ENCODE measurements at regions not wholly inside any gene's neighbourhood (a gene's known extent, or its start where the extent isn't known, plus 50 kb on each side); places are given as distances from the start of the nearest gene placed in this dataset.
A peak's percentile ranks its signal among the peaks of the same experiment; 100 is the strongest.

DNA sequence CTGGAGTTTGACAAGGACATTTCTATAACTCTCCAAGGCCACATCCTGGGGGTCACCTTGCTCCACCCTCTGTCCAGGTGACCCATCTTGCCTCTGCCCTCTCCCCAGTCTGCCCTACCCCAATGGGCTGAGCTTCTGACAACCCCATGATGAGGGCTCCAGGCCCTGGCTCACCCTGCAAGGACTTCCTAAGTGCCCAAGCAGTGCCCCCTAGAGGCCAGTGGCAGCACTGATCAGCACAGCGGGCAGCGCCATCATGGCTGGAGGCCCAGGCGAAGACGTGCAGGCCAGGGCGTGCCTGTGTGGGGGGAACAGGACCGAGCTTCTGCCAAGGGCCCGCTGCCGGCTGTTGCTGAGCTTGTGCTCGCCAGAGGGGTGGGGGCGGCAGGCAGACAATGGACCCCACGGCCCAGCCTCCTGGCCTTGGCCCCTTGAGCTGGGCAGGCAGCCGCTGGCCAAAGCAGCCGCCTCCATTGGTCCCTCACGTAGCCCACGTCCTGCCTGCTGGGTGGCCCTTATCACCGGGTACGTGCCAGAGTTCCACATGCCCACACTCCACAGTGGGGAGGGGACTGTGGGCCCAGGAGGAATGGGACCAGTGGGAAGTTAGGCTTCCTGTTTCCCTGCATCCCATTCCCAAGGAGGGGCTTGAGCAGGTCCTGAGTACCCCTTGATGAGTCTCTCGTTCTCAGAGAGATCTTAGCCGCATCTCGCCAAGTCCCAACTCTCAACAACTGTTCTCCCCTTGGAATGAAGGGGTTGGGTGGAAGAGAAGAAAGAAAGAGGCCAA is 64.3 kb downstream of the MRPL14 start (continued):
- TF ChIP-seq, protein P1, sequence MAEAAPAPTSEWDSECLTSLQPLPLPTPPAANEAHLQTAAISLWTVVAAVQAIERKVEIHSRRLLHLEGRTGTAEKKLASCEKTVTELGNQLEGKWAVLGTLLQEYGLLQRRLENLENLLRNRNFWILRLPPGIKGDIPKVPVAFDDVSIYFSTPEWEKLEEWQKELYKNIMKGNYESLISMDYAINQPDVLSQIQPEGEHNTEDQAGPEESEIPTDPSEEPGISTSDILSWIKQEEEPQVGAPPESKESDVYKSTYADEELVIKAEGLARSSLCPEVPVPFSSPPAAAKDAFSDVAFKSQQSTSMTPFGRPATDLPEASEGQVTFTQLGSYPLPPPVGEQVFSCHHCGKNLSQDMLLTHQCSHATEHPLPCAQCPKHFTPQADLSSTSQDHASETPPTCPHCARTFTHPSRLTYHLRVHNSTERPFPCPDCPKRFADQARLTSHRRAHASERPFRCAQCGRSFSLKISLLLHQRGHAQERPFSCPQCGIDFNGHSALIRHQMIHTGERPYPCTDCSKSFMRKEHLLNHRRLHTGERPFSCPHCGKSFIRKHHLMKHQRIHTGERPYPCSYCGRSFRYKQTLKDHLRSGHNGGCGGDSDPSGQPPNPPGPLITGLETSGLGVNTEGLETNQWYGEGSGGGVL (CRISPR knock-in tag; IDR thresholded peaks at IDR 0.05): no peak
- TF ChIP-seq ARNT (IDR thresholded peaks at IDR 0.05): no peak
- peak; percentile 79 for TF ChIP-seq CXXC5 (CRISPR knock-in tag; IDR thresholded peaks at IDR 0.05)
- no peak for TF ChIP-seq PCBP1 (IDR thresholded peaks at IDR 0.05; ENCODE audit: low read depth, low read length, poor library complexity, severe bottlenecking)
- TF ChIP-seq KAT8 (IDR thresholded peaks at IDR 0.05; ENCODE audit: low read depth): no peak
- no peak for TF ChIP-seq HMG20A (CRISPR knock-in tag; conservative IDR thresholded peaks at IDR 0.05)
- TF ChIP-seq NRF1 (conservative IDR thresholded peaks at IDR 0.05 in 1 of 2, IDR thresholded peaks at IDR 0.05 in 1 of 2): 0 out of 4 replicates have a peak, but pooled peaks of 1 of the 2 experiments have one; percentile 28
- TF ChIP-seq, protein P2, sequence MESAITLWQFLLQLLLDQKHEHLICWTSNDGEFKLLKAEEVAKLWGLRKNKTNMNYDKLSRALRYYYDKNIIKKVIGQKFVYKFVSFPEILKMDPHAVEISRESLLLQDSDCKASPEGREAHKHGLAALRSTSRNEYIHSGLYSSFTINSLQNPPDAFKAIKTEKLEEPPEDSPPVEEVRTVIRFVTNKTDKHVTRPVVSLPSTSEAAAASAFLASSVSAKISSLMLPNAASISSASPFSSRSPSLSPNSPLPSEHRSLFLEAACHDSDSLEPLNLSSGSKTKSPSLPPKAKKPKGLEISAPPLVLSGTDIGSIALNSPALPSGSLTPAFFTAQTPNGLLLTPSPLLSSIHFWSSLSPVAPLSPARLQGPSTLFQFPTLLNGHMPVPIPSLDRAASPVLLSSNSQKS (CRISPR knock-in tag; IDR thresholded peaks at IDR 0.05): no peak
- peak; percentile 90 for TF ChIP-seq ZBTB17 (CRISPR knock-in tag; IDR thresholded peaks at IDR 0.05)
- no peak for TF ChIP-seq ZFX (CRISPR knock-in tag; IDR thresholded peaks at IDR 0.05)
- no peak; the same call in 1 of the 2 replicates for TF ChIP-seq ETV5 (CRISPR knock-in tag; IDR thresholded peaks at IDR 0.05; ENCODE audit: low read depth)
- TF ChIP-seq, protein P3, sequence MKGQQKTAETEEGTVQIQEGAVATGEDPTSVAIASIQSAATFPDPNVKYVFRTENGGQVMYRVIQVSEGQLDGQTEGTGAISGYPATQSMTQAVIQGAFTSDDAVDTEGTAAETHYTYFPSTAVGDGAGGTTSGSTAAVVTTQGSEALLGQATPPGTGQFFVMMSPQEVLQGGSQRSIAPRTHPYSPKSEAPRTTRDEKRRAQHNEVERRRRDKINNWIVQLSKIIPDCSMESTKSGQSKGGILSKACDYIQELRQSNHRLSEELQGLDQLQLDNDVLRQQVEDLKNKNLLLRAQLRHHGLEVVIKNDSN (CRISPR knock-in tag; IDR thresholded peaks at IDR 0.05): no peak; the same call in 1 of the 2 replicates
- peak; percentile 20; the same call in 1 of the 2 replicates for TF ChIP-seq ARID1B (IDR thresholded peaks at IDR 0.05)
- TF ChIP-seq, protein P4, sequence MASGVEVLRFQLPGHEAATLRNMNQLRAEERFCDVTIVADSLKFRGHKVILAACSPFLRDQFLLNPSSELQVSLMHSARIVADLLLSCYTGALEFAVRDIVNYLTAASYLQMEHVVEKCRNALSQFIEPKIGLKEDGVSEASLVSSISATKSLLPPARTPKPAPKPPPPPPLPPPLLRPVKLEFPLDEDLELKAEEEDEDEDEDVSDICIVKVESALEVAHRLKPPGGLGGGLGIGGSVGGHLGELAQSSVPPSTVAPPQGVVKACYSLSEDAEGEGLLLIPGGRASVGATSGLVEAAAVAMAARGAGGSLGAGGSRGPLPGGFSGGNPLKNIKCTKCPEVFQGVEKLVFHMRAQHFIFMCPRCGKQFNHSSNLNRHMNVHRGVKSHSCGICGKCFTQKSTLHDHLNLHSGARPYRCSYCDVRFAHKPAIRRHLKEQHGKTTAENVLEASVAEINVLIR (CRISPR knock-in tag; IDR thresholded peaks at IDR 0.05): no peak
- peak; percentile 65 to 92 (median 84) for TF ChIP-seq YY1 (IDR thresholded peaks at IDR 0.05; ENCODE audit: borderline replicate concordance in 1 of 3, control insufficient read depth in 1 of 3, extremely low read depth in 1 of 3, insufficient read depth in 3 of 3, insufficient read length in 1 of 3, insufficient replicate concordance in 2 of 3, low read depth in 1 of 3, low read length in 2 of 3)
- peak; percentile 49; the same call in 1 of the 2 replicates for TF ChIP-seq HSF4 (CRISPR knock-in tag; IDR thresholded peaks at IDR 0.05; ENCODE audit: borderline replicate concordance)
- TF ChIP-seq ZNF165 (CRISPR knock-in tag; IDR thresholded peaks at IDR 0.05; ENCODE audit: borderline replicate concordance): peak; percentile 90
- no peak for TF ChIP-seq NCOA2 (IDR thresholded peaks at IDR 0.05; ENCODE audit: partially characterized antibody in 2 of 2)
- TF ChIP-seq, protein P5, sequence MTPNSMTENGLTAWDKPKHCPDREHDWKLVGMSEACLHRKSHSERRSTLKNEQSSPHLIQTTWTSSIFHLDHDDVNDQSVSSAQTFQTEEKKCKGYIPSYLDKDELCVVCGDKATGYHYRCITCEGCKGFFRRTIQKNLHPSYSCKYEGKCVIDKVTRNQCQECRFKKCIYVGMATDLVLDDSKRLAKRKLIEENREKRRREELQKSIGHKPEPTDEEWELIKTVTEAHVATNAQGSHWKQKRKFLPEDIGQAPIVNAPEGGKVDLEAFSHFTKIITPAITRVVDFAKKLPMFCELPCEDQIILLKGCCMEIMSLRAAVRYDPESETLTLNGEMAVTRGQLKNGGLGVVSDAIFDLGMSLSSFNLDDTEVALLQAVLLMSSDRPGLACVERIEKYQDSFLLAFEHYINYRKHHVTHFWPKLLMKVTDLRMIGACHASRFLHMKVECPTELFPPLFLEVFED (CRISPR knock-in tag; conservative IDR thresholded peaks at IDR 0.05): peak; percentile 80
- TF ChIP-seq ZNF57 (CRISPR knock-in tag; IDR thresholded peaks at IDR 0.05): no peak
- TF ChIP-seq ZNF316 (IDR thresholded peaks at IDR 0.05): no peak

Data from K562 (cell line).